ENCODE measurements at regions not wholly inside any gene's neighbourhood (a gene's known extent, or its start where the extent isn't known, plus 50 kb on each side); places are given as distances from the start of the nearest gene placed in this dataset.

- TF ChIP-seq EZH2phosphoT487 (IDR thresholded peaks at IDR 0.05; ENCODE audit: borderline replicate concordance, low read length) (no peak), CTCF (IDR thresholded peaks at IDR 0.05; ENCODE audit: low read depth, low read length, poor library complexity, severe bottlenecking) (no peak)
Measured at GRCh38 chr16:65495106-65495505, 373.2 kb upstream of the CDH11 start.

Data from DOHH2 (cell line).